GDM1 (cell line): ENCODE measurements at regions not wholly inside any gene's neighbourhood (a gene's known extent, or its start where the extent isn't known, plus 50 kb on each side); places are given as distances from the start of the nearest gene placed in this dataset.
"Not testable (repeated sequence)": the region's sequence is repeated elsewhere in the genome, so short reads cannot be mapped to it uniquely, and the experiment has no call there.

Source experiments
- DNase-seq: peaks from one replicate; lab custom pipeline; 2025; lab: John Stamatoyannopoulos, UW

DNA sequence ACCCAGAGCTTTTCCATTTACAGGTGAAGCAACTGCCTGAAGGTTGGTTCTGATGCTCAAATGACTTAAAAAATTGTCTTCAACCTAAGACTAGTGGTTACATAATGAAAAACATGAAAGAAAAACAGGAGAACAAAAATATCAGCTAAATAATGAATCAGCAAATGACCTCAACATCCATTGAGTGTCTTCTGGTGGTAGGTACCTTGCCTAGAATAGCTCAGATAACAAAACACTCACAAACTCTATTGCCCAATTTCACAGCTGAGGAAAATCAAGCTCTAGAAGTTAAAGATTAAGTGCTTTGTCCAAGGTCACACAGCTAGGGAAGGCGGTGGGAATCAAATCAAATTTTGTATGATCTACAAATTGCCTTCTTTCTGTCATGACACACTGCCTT lies 304.6 kb upstream of the CDH11 start:
- no peak for DNase-seq

DNA sequence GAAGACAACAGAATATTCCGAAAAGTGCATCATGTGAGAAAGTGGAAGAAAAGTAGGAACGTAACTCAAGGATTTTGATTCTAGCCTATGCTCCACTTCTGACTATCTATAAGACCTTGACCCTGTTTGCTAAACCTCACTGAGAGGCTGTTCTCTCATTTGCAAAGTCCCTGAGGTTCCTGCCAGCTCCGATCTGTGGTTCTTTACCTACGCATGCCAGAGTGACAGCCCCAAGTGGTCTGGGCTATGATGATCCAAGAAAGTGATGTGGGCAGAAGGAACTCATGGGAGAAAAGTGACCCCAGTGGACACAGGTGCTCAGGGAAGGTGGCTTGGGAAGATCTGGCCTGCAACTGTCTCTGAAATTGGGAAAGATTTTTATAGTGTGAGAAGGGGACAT lies 301.1 kb upstream of the CDH11 start:
- no peak for DNase-seq

GRCh38 chr16:65421596-65421995 lies 299.7 kb upstream of the CDH11 start:
- DNase-seq: no peak

DNA sequence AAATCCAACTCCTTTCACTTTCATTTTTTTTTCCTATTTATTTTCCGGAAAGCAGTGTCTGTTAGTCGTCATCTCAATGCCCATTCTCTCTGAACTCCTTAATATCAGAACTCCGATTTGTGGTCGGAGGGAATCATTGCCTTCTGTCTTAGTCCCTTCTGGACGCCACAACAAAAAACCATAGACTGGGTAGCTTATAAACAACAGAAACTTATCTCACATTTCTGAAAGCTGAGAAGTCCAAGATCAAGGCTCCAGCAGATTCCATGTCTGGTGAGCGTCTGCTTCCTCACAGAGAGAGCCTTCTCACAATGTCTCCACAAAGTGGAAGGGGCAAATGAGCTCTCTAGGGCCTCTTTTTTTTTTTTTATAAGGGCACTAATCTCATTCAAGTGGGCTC lies 296.6 kb upstream of the CDH11 start:
- DNase-seq: no peak

- DNase-seq: no peak
Observed at GRCh38 chr16:65415460-65415859, 293.6 kb upstream of the CDH11 start.

GRCh38 chr16:65414284-65414984 lies 292.6 kb upstream of the CDH11 start:
- DNase-seq: no peak

DNA sequence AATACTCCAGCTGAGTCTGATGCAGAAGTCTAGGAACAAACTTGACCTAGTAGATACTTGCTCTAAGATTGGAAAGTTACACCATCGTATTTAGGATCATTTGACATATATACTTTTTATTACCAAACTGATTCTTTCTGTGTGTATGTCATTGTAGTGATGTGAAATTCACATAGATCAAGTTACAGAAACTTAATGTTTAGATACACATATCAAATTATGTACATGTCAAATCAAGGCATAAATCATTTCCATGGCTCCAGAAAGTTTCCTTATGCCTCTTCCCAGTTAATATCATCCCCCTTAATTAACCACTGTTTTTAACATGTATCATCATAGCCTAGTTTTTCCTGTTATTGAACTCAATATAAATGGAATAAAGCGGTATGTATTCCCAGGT lies 292.0 kb upstream of the CDH11 start:
- DNase-seq: no peak

- DNase-seq: no peak
Observed at GRCh38 chr16:65410801-65411200, 288.9 kb upstream of the CDH11 start.

GRCh38 chr16:65409510-65409909 lies 287.6 kb upstream of the CDH11 start:
- no peak for DNase-seq

DNA sequence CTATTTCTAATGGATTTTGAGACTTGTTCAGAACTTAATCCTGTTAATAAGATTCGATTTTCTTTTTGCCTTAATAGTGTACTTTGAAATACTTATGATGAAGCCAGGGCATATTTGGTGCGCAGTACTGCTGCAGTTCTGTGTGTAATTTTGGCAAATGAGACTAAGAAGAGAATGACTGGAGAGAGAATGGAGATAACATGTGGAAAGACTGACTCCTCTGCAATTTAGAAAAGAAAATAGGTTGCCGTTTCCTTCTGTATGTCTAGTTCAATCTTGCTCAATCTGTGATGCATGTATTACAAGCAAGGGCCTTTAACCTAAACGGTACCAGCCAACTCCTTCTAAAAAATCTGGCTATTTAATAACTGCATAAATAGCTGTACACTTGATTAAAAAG lies 285.1 kb upstream of the CDH11 start:
- no peak for DNase-seq

GRCh38 chr16:65406116-65406515 lies 284.3 kb upstream of the CDH11 start:
- DNase-seq: no peak

DNA sequence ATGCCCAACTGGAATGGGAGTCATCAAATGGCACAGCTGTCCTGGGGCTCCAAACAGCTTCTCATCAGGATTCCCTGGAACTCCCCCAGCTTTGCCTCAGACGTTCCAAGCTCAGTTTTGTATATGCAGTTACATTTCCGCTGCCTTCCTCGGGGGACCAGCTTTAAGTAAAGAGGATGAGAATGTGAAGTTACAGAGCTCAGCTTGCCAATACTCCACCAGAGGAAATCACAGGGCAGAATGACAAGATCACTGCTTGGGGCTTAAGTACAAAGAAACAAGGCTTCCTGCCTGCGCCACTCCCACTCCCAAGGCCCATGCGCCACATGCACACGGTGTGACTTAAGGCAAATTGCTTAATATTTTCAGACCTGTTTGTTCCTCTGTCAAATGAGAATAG lies 272.4 kb upstream of the CDH11 start:
- DNase-seq: no peak

DNA sequence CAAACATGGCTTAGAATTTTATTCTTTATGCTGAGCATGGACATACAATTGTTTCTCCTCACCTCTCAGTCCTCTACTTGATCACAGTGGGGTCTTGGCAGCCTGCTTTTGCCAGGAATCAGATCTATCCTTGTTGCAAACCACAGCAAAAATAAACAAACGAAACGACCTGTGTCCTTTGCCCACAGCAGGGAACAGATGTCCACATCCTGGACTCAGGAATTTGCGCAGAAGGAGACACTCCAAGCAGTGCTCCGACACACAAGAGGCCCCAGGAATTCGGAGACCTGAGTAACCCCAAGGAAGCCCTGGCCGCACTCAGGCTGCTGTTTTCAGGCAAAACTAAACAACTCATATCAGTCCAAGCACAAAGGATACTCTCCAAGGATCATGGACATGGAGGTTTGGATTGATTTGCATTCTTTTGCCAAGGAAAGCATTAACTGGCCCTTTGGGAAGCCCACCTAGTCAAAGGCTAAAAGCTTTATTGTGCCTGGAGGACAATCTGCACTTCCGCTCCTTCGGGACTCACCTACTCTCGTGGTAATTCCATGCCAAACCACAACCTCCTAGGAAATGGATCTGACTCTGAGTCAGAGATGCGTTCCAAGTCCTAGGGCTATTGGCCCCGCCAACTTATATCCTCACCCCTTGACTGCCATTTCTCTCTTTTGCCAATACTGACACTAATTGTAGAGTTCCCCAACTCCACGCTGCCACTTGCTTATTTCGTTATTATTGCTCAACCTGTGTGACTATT lies 271.1 kb upstream of the CDH11 start:
- no peak for DNase-seq

GRCh38 chr16:65388592-65388991 lies 266.7 kb upstream of the CDH11 start:
- no peak for DNase-seq

GRCh38 chr16:65386672-65387071 lies 264.8 kb upstream of the CDH11 start:
- no peak for DNase-seq

DNA sequence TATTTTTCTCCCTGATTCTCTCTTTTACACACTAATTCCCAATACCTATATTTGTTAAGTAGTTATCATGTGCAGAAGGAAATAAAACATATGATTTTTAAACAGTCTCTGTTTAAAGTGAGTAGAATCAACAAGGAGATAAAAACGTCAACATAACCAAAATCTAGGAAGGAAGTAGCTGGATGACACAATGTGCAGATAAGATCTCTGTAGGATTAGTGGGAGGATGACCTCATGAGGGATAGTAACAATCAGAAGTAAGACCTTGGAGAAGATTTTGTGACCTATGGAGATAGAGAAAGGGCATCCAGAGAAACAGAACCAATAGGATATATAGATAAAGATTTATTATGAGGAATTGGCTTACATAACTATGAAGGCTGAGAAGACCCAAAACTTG lies 262.6 kb upstream of the CDH11 start:
- DNase-seq: no peak

- DNase-seq: no peak
Observed at GRCh38 chr16:65377195-65377594, 255.3 kb upstream of the CDH11 start.

- DNase-seq: no peak
Observed at GRCh38 chr16:65376601-65377000, 254.7 kb upstream of the CDH11 start.

GRCh38 chr16:65375651-65376050 lies 253.8 kb upstream of the CDH11 start:
- DNase-seq: no peak

DNA sequence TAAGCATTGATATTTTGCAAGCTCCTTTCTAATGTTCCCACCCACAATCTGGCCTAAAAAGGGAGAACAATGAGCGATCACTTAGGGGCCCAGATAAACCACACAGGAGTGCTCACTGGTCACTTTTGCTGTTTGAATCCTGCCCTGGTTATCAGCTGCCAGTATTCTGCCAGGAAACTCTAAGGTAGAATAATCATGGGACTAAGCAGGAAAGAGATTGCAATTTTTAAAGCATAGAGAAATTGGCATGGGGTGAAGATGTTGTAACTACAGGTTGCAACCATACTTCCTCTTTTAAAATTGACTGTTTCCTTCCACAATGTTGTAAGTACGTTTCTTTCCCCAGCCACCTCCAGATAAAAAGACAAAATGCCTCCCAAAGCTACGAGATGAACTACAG lies 251.2 kb upstream of the CDH11 start:
- DNase-seq: no peak

GRCh38 chr16:65372171-65372570 lies 250.3 kb upstream of the CDH11 start:
- no peak for DNase-seq

DNA sequence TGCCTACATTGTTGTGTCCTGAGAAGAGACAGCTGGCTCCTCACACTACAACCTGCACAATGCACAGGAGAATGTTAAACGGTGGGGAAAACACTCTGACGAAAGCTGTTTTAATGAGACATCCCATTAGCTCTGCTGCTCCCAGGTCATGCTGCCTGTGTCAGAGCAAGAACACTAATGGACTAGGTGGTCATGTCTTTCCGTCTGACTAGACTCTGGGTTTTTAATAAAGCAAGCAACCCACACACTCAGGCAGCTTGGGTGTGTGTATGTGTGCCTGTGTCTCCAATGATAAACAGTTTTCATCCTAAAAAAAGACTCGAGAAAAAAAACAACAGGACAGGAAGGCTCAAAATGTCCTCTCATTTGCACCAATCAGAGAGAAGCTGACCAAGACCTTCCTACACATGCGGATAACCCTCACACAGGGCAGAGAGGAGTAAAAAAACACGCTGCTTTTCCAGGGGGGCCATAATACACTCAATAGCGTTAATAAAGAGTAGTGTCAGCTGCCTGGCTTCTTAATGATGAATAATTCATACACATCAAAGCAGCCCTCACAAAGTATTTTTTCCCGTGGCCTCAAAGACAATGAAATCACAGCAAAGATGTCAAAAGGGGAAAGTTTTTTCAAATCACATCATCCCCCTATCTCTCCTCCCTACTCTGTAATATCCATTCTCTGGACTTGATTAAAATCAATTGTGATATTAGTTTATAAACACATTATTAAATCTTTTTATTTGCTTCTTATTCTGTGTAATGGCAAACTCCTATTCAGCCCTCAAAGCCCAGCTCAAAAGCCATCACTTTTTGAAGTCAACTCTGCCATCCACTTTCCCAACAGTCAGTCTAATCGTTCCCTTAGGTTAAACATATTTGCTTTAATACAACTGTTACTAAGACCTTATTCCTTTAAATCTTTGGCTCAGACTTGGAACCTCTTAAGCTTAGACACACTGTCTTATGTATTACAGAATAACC lies 244.2 kb upstream of the CDH11 start:
- DNase-seq: no peak

- DNase-seq: not testable (repeated sequence)
Observed at GRCh38 chr16:65356721-65357120, 234.9 kb upstream of the CDH11 start.
